Parathyroid adenoma (tissue), 2 donors: ENCODE measurements at regions not wholly inside any gene's neighbourhood (a gene's known extent, or its start where the extent isn't known, plus 50 kb on each side); places are given as distances from the start of the nearest gene placed in this dataset.
"Not testable (repeated sequence)": the region's sequence is repeated elsewhere in the genome, so short reads cannot be mapped to it uniquely, and the experiment has no call there.

Experiments used
- H2AFZ ChIP-seq: fragments of 300-600 bp; sonication (generic); one replicate; pipeline ENCODE4 v1.7.0; 2017; ENCODE audit warnings: antibody characterized with exemption, mild to moderate bottlenecking
- H3K27ac ChIP-seq: fragments of 300-600 bp; sonication (generic); one replicate; pipeline ENCODE4 v1.7.0; 2017
- H3K27me3 ChIP-seq: fragments of 300-600 bp; sonication (generic); one replicate; pipeline ENCODE4 v1.7.0; 2017; ENCODE audit warnings: low read length; ENCODE audit not compliant: control insufficient read depth, insufficient read depth
- H3K36me3 ChIP-seq: fragments of 300-600 bp; sonication (generic); one replicate; pipeline ENCODE4 v1.7.0; 2017; ENCODE audit warnings: low read length; ENCODE audit not compliant: control insufficient read depth, insufficient read depth
- H3K4me1 ChIP-seq: fragments of 300-600 bp; sonication (generic); one replicate; pipeline ENCODE4 v1.7.0; 2017; ENCODE audit warnings: control low read depth
- H3K4me2 ChIP-seq: fragments of 300-600 bp; sonication (generic); one replicate; pipeline ENCODE4 v1.7.0; 2017; ENCODE audit warnings: low read length
- H3K4me3 ChIP-seq: fragments of 300-600 bp; sonication (generic); one replicate; pipeline ENCODE4 v1.7.0; 2017; ENCODE audit warnings: low read depth, low read length
- H3K79me2 ChIP-seq: fragments of 300-600 bp; sonication (generic); one replicate; pipeline ENCODE4 v1.7.0; 2017; ENCODE audit warnings: control low read depth
- H3K9ac ChIP-seq: fragments of 300-600 bp; sonication (generic); one replicate; pipeline ENCODE4 v1.7.0; 2017; ENCODE audit warnings: mild to moderate bottlenecking
- H3K9me3 ChIP-seq: fragments of 300-600 bp; sonication (generic); one replicate; pipeline ENCODE4 v1.7.0; 2017; ENCODE audit warnings: low read length; ENCODE audit not compliant: control insufficient read depth
- TF ChIP-seq, protein P1 (sequence below): fragments of 300-600 bp; sonication (generic); IDR thresholded peaks from one replicate; pipeline ENCODE4 v1.7.0; 2017; ENCODE audit warnings: antibody characterized with exemption, mild to moderate bottlenecking
- donor health status: primary hyperparathyroidism.

DNA sequence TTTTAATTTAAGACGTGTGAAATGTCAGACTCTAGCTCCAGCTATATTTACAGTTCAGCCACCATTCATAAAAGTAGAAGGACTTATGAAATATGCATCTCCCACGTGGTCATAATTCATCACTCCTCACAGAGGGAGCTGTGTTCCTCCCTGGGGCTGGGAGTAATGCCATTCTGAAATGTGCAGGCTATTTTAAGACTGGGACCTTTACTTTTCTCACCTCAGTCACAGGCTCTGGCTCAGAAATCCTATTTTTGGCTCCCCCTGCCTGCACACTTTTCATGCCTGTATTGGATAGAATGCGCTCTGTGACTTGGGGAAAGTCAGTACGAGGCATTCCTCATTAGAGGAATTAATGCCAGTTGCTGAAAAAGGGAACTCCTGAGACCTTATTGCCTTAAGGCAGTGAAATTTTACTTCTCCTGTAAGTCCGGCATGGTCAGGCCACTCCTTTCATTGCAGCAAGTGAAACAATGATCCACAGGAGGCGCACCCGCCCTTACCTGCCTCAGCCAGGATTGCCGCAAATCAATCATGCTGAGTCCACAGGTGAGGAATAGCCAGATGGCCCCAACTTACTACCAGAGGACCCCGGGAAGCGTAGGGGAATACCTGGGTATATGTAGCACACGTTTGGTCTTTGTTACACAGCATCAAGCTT is 1133.2 kb upstream of the TMEM132C start:
- no peak overlapping the region for H3K4me2 ChIP-seq
- no peak overlapping the region for H2AFZ ChIP-seq
- H3K4me3 ChIP-seq = no peak overlapping the region
- no peak overlapping the region for H3K27ac ChIP-seq
- H3K9me3 ChIP-seq = no peaks in the 10 kb centered on the region
- no peak overlapping the region for H3K9ac ChIP-seq
- no peaks in the 10 kb centered on the region for H3K27me3 ChIP-seq
- H3K36me3 ChIP-seq = no peaks in the 10 kb centered on the region
- no peaks in the 10 kb centered on the region for H3K79me2 ChIP-seq
- H3K4me1 ChIP-seq = no peaks in the 10 kb centered on the region
- TF ChIP-seq, protein P1, sequence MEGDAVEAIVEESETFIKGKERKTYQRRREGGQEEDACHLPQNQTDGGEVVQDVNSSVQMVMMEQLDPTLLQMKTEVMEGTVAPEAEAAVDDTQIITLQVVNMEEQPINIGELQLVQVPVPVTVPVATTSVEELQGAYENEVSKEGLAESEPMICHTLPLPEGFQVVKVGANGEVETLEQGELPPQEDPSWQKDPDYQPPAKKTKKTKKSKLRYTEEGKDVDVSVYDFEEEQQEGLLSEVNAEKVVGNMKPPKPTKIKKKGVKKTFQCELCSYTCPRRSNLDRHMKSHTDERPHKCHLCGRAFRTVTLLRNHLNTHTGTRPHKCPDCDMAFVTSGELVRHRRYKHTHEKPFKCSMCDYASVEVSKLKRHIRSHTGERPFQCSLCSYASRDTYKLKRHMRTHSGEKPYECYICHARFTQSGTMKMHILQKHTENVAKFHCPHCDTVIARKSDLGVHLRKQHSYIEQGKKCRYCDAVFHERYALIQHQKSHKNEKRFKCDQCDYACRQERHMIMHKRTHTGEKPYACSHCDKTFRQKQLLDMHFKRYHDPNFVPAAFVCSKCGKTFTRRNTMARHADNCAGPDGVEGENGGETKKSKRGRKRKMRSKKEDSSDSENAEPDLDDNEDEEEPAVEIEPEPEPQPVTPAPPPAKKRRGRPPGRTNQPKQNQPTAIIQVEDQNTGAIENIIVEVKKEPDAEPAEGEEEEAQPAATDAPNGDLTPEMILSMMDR = no peak

DNA sequence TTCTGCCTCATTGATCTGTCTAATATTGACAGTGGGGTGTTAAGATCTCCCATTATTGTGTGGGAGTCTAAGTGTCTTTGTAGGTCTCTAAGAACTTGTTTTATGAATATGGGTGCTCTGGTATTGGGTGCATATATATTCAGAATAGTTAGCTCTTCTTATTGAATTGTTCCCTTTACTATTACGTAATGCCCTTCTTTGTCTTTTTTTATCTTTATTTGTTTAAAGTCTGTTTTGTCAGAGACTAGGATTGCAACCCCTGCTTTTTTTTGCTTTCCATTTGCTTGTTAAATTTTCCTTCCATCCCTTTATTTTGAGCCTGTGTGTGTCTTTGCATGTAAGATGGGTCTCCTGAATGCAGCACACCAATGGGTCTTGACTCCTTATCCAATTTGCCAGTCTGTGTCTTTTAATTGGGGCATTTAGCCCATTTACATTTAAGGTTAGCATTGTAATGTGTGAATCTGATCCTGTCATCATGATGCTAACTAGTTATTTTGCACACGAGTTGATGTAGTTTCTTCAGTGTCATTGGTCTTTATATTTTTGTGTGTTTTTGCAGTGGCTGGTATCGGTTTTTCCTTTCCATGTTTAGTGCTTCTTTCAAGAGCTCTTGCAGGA is 1126.0 kb upstream of the TMEM132C start:
- H3K4me2 ChIP-seq, H3K79me2 ChIP-seq, H3K27me3 ChIP-seq, H2AFZ ChIP-seq, H3K4me3 ChIP-seq, H3K9me3 ChIP-seq, H3K9ac ChIP-seq, H3K36me3 ChIP-seq, H3K4me1 ChIP-seq, H3K27ac ChIP-seq: not testable (repeated sequence)

DNA sequence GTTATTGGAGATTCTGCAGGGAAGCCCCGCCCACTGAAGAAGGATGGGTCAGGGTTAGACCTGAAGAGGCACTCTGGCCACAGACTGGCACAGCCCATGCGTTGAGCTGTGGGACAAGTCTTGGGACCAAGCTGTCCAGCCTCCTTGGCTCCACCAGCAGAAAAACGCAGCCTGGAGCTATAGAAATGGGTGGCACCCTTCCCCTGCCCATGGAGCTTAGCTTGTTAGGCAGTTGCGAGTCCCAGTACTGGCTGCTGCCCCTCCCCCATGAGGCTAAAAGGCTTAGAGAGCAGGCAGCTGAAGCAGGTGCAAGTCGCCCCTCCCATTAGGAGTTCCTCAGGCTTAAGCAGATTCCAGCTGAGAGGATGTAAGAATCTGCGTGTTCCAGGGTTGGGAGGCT is 1124.0 kb upstream of the TMEM132C start:
- H3K9me3 ChIP-seq = no peaks in the 10 kb centered on the region

DNA sequence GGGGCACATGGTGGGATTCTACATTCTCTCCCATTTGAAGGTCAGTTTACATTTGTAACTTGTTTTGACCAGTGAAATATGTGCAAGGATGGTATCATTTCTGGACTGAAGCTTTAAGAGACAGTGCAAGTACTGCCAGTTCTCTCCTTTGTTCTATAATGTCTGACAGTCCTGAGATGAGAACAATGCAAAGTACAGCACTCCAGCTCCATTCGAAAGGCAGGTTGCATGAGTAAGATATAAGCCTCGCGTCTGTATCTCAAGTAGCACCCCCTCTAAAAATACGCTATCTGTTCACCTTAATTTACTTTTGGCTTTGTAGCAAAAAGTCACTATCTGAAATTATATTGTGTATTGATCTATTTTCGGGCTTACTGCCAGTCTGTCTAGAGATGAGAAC is 1122.2 kb upstream of the TMEM132C start:
- H3K27ac ChIP-seq = no peak overlapping the region
- H3K9me3 ChIP-seq = no peaks in the 10 kb centered on the region
- H3K4me2 ChIP-seq = no peak overlapping the region
- no peaks in the 10 kb centered on the region for H3K36me3 ChIP-seq
- no peaks in the 10 kb centered on the region for H3K4me1 ChIP-seq
- H3K79me2 ChIP-seq = no peaks in the 10 kb centered on the region
- TF ChIP-seq, protein P1 = no peak
- H3K4me3 ChIP-seq = no peak overlapping the region
- no peak overlapping the region for H3K9ac ChIP-seq
- no peaks in the 10 kb centered on the region for H3K27me3 ChIP-seq
- peak overlapping the region; percentile 99 for H2AFZ ChIP-seq

More for the DNA sequence above, 1124.0 kb upstream of the TMEM132C start:
- no peak overlapping the region for H2AFZ ChIP-seq
- no peak overlapping the region for H3K4me2 ChIP-seq
- H3K4me3 ChIP-seq = no peak overlapping the region
- H3K9ac ChIP-seq = no peak overlapping the region
- H3K36me3 ChIP-seq = no peaks in the 10 kb centered on the region
- TF ChIP-seq, protein P1 = no peak
- no peaks in the 10 kb centered on the region for H3K27me3 ChIP-seq
- H3K27ac ChIP-seq = no peak overlapping the region
- no peaks in the 10 kb centered on the region for H3K79me2 ChIP-seq
- no peaks in the 10 kb centered on the region for H3K4me1 ChIP-seq

DNA sequence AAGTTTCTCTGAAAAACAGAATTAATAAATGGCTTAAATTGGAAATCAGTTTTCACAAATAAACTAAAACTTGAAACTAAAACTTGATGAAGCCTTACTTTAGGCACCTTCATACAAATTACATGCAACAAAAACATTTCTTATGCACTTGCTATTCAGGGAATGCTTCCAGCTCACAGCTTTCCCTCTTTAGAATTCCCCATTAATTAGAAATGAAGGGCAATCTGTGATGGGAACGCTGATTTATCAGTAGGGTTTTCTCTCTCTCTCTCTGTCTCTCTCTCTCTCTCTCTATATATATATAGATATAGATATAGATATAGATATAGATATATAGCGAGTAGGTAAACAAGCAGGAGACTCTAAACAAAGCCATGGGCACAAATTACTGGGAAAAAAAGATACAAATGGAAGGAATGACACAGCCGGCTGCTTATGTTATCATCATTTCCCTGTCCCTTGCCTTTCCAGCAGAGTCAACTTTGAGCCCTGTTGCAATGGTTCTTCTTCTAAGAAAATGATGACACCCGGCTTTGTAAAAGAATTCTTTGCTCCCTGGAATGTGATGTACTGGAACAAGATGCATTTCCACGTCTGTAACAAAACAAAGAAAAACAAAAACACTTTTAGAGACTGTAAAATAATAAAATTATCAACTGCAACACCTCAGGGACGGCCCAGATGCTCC is 1121.6 kb upstream of the TMEM132C start:
- H3K4me3 ChIP-seq = peak overlapping the region; percentile 75
- H3K27ac ChIP-seq = no peak overlapping the region
- peak overlapping the region; percentile 94 for H3K4me2 ChIP-seq
- no peak overlapping the region for H3K9ac ChIP-seq
- H2AFZ ChIP-seq = peak overlapping the region; percentile 99
- H3K9me3 ChIP-seq = no peaks in the 10 kb centered on the region
- no peaks in the 10 kb centered on the region for H3K79me2 ChIP-seq
- TF ChIP-seq, protein P1 = no peak
- H3K36me3 ChIP-seq = no peaks in the 10 kb centered on the region
- no peaks in the 10 kb centered on the region for H3K4me1 ChIP-seq
- no peaks in the 10 kb centered on the region for H3K27me3 ChIP-seq
